ENCODE measurements at regions not wholly inside any gene's neighbourhood (a gene's known extent, or its start where the extent isn't known, plus 50 kb on each side); places are given as distances from the start of the nearest gene placed in this dataset.

DNA sequence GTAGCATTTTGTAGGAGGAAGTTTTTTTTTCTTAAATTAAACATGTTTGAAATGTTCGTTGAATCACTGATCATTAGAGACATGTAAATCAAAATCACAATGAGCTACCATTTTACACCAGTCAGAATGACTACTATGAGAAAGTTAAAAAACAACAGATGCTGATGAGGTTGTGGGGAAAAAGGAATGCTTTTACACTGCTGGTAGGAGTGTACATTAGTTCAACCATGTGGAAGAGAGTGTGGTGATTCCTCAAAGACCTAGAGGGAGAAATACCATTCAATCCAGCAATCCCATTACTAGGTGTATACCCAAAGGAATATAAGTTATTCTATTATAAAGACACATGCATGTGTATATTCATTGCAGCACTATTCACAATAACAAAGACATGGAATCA lies 122.0 kb upstream of the ARGLU1 start:
- TF ChIP-seq ZC3H10 (CRISPR knock-in tag; IDR thresholded peaks at IDR 0.05) (no peak), ARNTL (CRISPR knock-in tag; IDR thresholded peaks at IDR 0.05; ENCODE audit: borderline replicate concordance, low read depth) (no peak), TCF4 (CRISPR knock-in tag; IDR thresholded peaks at IDR 0.05; ENCODE audit: borderline replicate concordance) (no peak), CSDC2 (CRISPR knock-in tag; IDR thresholded peaks at IDR 0.05) (no peak), GLIS3 (CRISPR knock-in tag; IDR thresholded peaks at IDR 0.05) (no peak), ZFP30 (CRISPR knock-in tag; IDR thresholded peaks at IDR 0.05) (no peak), ZNF8 (CRISPR knock-in tag; IDR thresholded peaks at IDR 0.05) (no peak)
- TF ChIP-seq, protein P1, sequence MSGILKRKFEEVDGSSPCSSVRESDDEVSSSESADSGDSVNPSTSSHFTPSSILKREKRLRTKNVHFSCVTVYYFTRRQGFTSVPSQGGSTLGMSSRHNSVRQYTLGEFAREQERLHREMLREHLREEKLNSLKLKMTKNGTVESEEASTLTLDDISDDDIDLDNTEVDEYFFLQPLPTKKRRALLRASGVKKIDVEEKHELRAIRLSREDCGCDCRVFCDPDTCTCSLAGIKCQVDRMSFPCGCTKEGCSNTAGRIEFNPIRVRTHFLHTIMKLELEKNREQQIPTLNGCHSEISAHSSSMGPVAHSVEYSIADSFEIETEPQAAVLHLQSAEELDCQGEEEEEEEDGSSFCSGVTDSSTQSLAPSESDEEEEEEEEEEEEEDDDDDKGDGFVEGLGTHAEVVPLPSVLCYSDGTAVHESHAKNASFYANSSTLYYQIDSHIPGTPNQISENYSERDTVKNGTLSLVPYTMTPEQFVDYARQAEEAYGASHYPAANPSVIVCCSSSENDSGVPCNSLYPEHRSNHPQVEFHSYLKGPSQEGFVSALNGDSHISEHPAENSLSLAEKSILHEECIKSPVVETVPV (CRISPR knock-in tag; IDR thresholded peaks at IDR 0.05): no peak
- TF ChIP-seq, protein P2, sequence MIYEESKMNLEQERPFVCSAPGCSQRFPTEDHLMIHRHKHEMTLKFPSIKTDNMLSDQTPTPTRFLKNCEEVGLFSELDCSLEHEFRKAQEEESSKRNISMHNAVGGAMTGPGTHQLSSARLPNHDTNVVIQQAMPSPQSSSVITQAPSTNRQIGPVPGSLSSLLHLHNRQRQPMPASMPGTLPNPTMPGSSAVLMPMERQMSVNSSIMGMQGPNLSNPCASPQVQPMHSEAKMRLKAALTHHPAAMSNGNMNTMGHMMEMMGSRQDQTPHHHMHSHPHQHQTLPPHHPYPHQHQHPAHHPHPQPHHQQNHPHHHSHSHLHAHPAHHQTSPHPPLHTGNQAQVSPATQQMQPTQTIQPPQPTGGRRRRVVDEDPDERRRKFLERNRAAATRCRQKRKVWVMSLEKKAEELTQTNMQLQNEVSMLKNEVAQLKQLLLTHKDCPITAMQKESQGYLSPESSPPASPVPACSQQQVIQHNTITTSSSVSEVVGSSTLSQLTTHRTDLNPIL (CRISPR knock-in tag; IDR thresholded peaks at IDR 0.05; ENCODE audit: low read depth): no peak
